Mucosa of rectum (tissue), 2 donors: ENCODE measurements at regions not wholly inside any gene's neighbourhood (a gene's known extent, or its start where the extent isn't known, plus 50 kb on each side); places are given as distances from the start of the nearest gene placed in this dataset.

Experiments
- H3K27ac ChIP-seq, 2 donors: one replicate each; pipeline ENCODE4 v1.7.0; 2013; ENCODE audit warnings: inconsistent platforms in 2 of 2, low read depth in 2 of 2, low read length in 2 of 2
- H3K27me3 ChIP-seq, 2 donors: one replicate each; pipeline ENCODE4 v1.7.0; 2013; ENCODE audit warnings: low read length in 2 of 2; ENCODE audit not compliant: control insufficient read depth in 2 of 2, insufficient read depth in 2 of 2
- H3K36me3 ChIP-seq, 2 donors: one replicate each; pipeline ENCODE4 v1.7.0; 2013; ENCODE audit warnings: low read length in 2 of 2; ENCODE audit not compliant: control insufficient read depth in 2 of 2, insufficient read depth in 2 of 2
- H3K4me1 ChIP-seq, 2 donors: one replicate each; pipeline ENCODE4 v1.7.0; 2013; ENCODE audit warnings: low read length in 2 of 2, mild to moderate bottlenecking in 1 of 2; ENCODE audit not compliant: control insufficient read depth in 2 of 2, insufficient read depth in 2 of 2
- H3K4me3 ChIP-seq, 2 donors: one replicate each; pipeline ENCODE4 v1.7.0; 2013; ENCODE audit warnings: low read length in 2 of 2
- H3K9ac ChIP-seq, 2 donors: one replicate each; pipeline ENCODE4 v1.7.0; 2013; ENCODE audit warnings: low read length in 2 of 2, low read depth in 1 of 2, mild to moderate bottlenecking in 1 of 2
- H3K9me3 ChIP-seq, 2 donors: one replicate each; pipeline ENCODE4 v1.7.0; 2013; ENCODE audit warnings: low read length in 2 of 2; ENCODE audit not compliant: control insufficient read depth in 2 of 2
- donor health status: healthy.
- donor health status: Normal muscosa, but diverticular disease.

GRCh38 chr6:77979204-77979603 is 326.4 kb downstream of the MEI4 start:
- Histone ChIP-seq H3K4me1 (no peaks in the 10 kb centered on the region), H3K36me3 (no peaks in the 10 kb centered on the region), H3K9me3 (no peaks in the 10 kb centered on the region), H3K4me3 (no peak overlapping the region), H3K27ac (no peak overlapping the region), H3K27me3 (no peaks in the 10 kb centered on the region), H3K9ac (no peak overlapping the region)

GRCh38 chr6:77986380-77987034 is 333.7 kb downstream of the MEI4 start:
- Histone ChIP-seq H3K27me3 (no peaks in the 10 kb centered on the region), H3K27ac (no peak overlapping the region), H3K4me3 (no peak overlapping the region), H3K9me3 (no peaks in the 10 kb centered on the region), H3K36me3 (no peaks in the 10 kb centered on the region), H3K4me1 (no peaks in the 10 kb centered on the region), H3K9ac (no peak overlapping the region)

- H3K9ac ChIP-seq, result no peak overlapping the region
- H3K27me3 ChIP-seq, result no peaks in the 10 kb centered on the region
- no peak overlapping the region for H3K27ac ChIP-seq
- no peak overlapping the region for H3K4me3 ChIP-seq
- no peaks in the 10 kb centered on the region for H3K9me3 ChIP-seq
- no peaks in the 10 kb centered on the region for H3K36me3 ChIP-seq
- H3K4me1 ChIP-seq, result no peaks in the 10 kb centered on the region
Measured at GRCh38 chr6:77987035-77987384, 334.2 kb downstream of the MEI4 start.

- Histone ChIP-seq H3K4me1 (no peaks in the 10 kb centered on the region), H3K36me3 (no peaks in the 10 kb centered on the region), H3K9ac (no peak overlapping the region), H3K4me3 (no peak overlapping the region), H3K27me3 (no peaks in the 10 kb centered on the region), H3K9me3 (no peaks in the 10 kb centered on the region), H3K27ac (no peak overlapping the region)
Measured at GRCh38 chr6:78010130-78010529, 357.3 kb downstream of the MEI4 start.

GRCh38 chr6:78020586-78020985 is 367.7 kb downstream of the MEI4 start:
- Histone ChIP-seq H3K9me3 (peaks cover 2 to 3% of the 10 kb centered on the region in 2 donors), H3K27ac (no peak overlapping the region), H3K4me1 (no peaks in the 10 kb centered on the region), H3K4me3 (no peak overlapping the region), H3K36me3 (no peaks in the 10 kb centered on the region), H3K9ac (no peak overlapping the region), H3K27me3 (no peaks in the 10 kb centered on the region)

GRCh38 chr6:78025502-78025901 is 372.7 kb downstream of the MEI4 start:
- no peak overlapping the region for H3K27ac ChIP-seq
- H3K9ac ChIP-seq, result no peak overlapping the region
- H3K4me1 ChIP-seq, result no peaks in the 10 kb centered on the region
- H3K27me3 ChIP-seq, result no peaks in the 10 kb centered on the region
- peaks cover 0 to 2% of the 10 kb centered on the region in 2 donors for H3K9me3 ChIP-seq
- no peaks in the 10 kb centered on the region for H3K36me3 ChIP-seq
- no peak overlapping the region for H3K4me3 ChIP-seq

GRCh38 chr6:78031228-78031627 is 378.4 kb downstream of the MEI4 start:
- Histone ChIP-seq H3K4me3 (no peak overlapping the region), H3K36me3 (no peaks in the 10 kb centered on the region), H3K27me3 (no peaks in the 10 kb centered on the region), H3K9me3 (no peaks in the 10 kb centered on the region), H3K9ac (no peak overlapping the region), H3K27ac (no peak overlapping the region), H3K4me1 (no peaks in the 10 kb centered on the region)

- Histone ChIP-seq H3K9me3 (peaks cover 0 to under 1% of the 10 kb centered on the region in 2 donors), H3K27me3 (no peaks in the 10 kb centered on the region), H3K4me1 (no peaks in the 10 kb centered on the region), H3K9ac (no peak overlapping the region), H3K4me3 (no peak overlapping the region), H3K27ac (no peak overlapping the region), H3K36me3 (no peaks in the 10 kb centered on the region)
Measured at GRCh38 chr6:78059171-78059570, 406.3 kb downstream of the MEI4 start.

GRCh38 chr6:78062993-78063392 is 410.2 kb downstream of the MEI4 start:
- H3K36me3 ChIP-seq, result no peaks in the 10 kb centered on the region
- H3K9me3 ChIP-seq, result no peaks in the 10 kb centered on the region
- H3K4me1 ChIP-seq, result no peaks in the 10 kb centered on the region
- no peak overlapping the region for H3K27ac ChIP-seq
- no peak overlapping the region for H3K4me3 ChIP-seq
- H3K27me3 ChIP-seq, result no peaks in the 10 kb centered on the region
- no peak overlapping the region for H3K9ac ChIP-seq

- no peak overlapping the region for H3K27ac ChIP-seq
- no peaks in the 10 kb centered on the region for H3K9me3 ChIP-seq
- H3K4me3 ChIP-seq, result no peak overlapping the region
- no peak overlapping the region for H3K9ac ChIP-seq
- no peaks in the 10 kb centered on the region for H3K4me1 ChIP-seq
- H3K27me3 ChIP-seq, result no peaks in the 10 kb centered on the region
- no peaks in the 10 kb centered on the region for H3K36me3 ChIP-seq
Measured at GRCh38 chr6:78076371-78076770, 423.5 kb downstream of the MEI4 start.

- H3K27me3 ChIP-seq, result no peaks in the 10 kb centered on the region
- H3K4me3 ChIP-seq, result no peak overlapping the region
Measured at GRCh38 chr6:78089531-78089930, 436.7 kb downstream of the MEI4 start.

More at GRCh38 chr6:78089531-78089930, 436.7 kb downstream of the MEI4 start:
- Histone ChIP-seq H3K4me1 (no peaks in the 10 kb centered on the region), H3K27ac (no peak overlapping the region), H3K9ac (no peak overlapping the region), H3K9me3 (no peaks in the 10 kb centered on the region), H3K36me3 (no peaks in the 10 kb centered on the region)
